HEK293 (cell line): ENCODE measurements at regions not wholly inside any gene's neighbourhood (a gene's known extent, or its start where the extent isn't known, plus 50 kb on each side); places are given as distances from the start of the nearest gene placed in this dataset.
"Not testable (repeated sequence)": the region's sequence is repeated elsewhere in the genome, so short reads cannot be mapped to it uniquely, and the experiment has no call there.

ENCODE experiments used
- CTCF ChIA-PET: fragments of 350-600 bp; formaldehyde crosslinking; extraction: SDS; loops from one replicate; lab custom pipeline; 2021; ENCODE audit warnings: antibody characterized with exemption; lab: Yijun Ruan, JAX
- POLR2A ChIA-PET: fragments of 300-600 bp; formaldehyde crosslinking; extraction: SDS; loops from one replicate; lab custom pipeline; 2020; ENCODE audit warnings: antibody characterized with exemption, inconsistent platforms; lab: Yijun Ruan, JAX
- H3K27ac ChIP-seq: fragments of 200-500 bp; sonication (Bioruptor generic); 2 replicates; pipeline ENCODE4 v1.5.1; 2014; ENCODE audit warnings: low read depth, low read length, control low read depth, inconsistent platforms; ENCODE audit errors: extremely low read depth
- H3K36me3 ChIP-seq, 2 experiments: fragments of 200-500 bp in 1 of 2; sonication (Bioruptor generic) in 1 of 2; 1 replicate in 1 of 2; 2 replicates in 1 of 2; pipeline ENCODE4 v1.5.1; 2014 to 2017; ENCODE audit warnings: inconsistent platforms in 2 of 2, low read length in 2 of 2; ENCODE audit not compliant: control insufficient read depth in 2 of 2, insufficient read depth in 1 of 2
- H3K4me1 ChIP-seq: fragments of 200-500 bp; sonication (Bioruptor generic); 2 replicates; pipeline ENCODE4 v1.5.1; 2014; ENCODE audit warnings: mild to moderate bottlenecking, low read length, inconsistent platforms; ENCODE audit not compliant: control insufficient read depth, insufficient read depth
- H3K4me3 ChIP-seq: 2 replicates; pipeline ENCODE4 v1.5.1; 2011; ENCODE audit warnings: low read depth, mild to moderate bottlenecking, control low read depth, low read length, moderate library complexity
- H3K9me3 ChIP-seq: fragments of 200-500 bp; sonication (Bioruptor generic); 2 replicates; pipeline ENCODE4 v1.5.1; 2014; ENCODE audit warnings: low read depth, low read length, inconsistent platforms; ENCODE audit not compliant: control insufficient read depth, insufficient read depth
- GLIS1 ChIP-seq: fragments of 450-650 bp; formaldehyde crosslinking; IDR thresholded peaks from 2 replicates; pipeline ENCODE4 v1.5.1; 2016; ENCODE audit warnings: missing biosample characterization, missing genetic modification characterization
- KLF9 ChIP-seq: fragments of 450-650 bp; formaldehyde crosslinking; IDR thresholded peaks from 2 replicates; pipeline ENCODE4 v1.5.1; 2016; ENCODE audit warnings: missing biosample characterization, missing genetic modification characterization, low read depth
- TRIM28 ChIP-seq: IDR thresholded peaks from 2 replicates; pipeline ENCODE4 v1.6.1; 2011; ENCODE audit warnings: low read length, control low read depth, borderline replicate concordance
- ZEB2 ChIP-seq: fragments of 450-650 bp; formaldehyde crosslinking; IDR thresholded peaks from 2 replicates; pipeline ENCODE4 v1.5.1; 2016; ENCODE audit warnings: missing biosample characterization, missing genetic modification characterization
- ZFP3 ChIP-seq: fragments of 450-650 bp; formaldehyde crosslinking; IDR thresholded peaks from 2 replicates; pipeline ENCODE4 v1.5.1; 2016; ENCODE audit warnings: low read depth, missing biosample characterization, missing genetic modification characterization
- ZNF121 ChIP-seq: fragments of 450-650 bp; formaldehyde crosslinking; IDR thresholded peaks from 2 replicates; pipeline ENCODE4 v1.5.1; 2016; ENCODE audit warnings: missing biosample characterization, missing genetic modification characterization
- ZNF132 ChIP-seq: fragments of 450-650 bp; formaldehyde crosslinking; IDR thresholded peaks from 2 replicates; pipeline ENCODE4 v1.5.1; 2017; ENCODE audit warnings: missing biosample characterization, missing genetic modification characterization, borderline replicate concordance
- ZNF140 ChIP-seq: fragments of 450-650 bp; formaldehyde crosslinking; IDR thresholded peaks from 2 replicates; pipeline ENCODE4 v1.5.1; 2016; ENCODE audit warnings: missing biosample characterization, missing genetic modification characterization
- ZNF221 ChIP-seq: fragments of 450-650 bp; formaldehyde crosslinking; IDR thresholded peaks from 2 replicates; pipeline ENCODE4 v1.5.1; 2017; ENCODE audit warnings: missing biosample characterization, missing genetic modification characterization, borderline replicate concordance
- ZNF350 ChIP-seq: fragments of 450-650 bp; formaldehyde crosslinking; IDR thresholded peaks from 2 replicates; pipeline ENCODE4 v1.5.0; 2017; ENCODE audit warnings: missing biosample characterization, mild to moderate bottlenecking, missing genetic modification characterization
- ZNF366 ChIP-seq: fragments of 450-650 bp; formaldehyde crosslinking; conservative IDR thresholded peaks from 2 replicates; pipeline ENCODE4 v1.5.1; 2016; ENCODE audit warnings: missing biosample characterization, missing genetic modification characterization
- ZNF426 ChIP-seq: fragments of 450-650 bp; formaldehyde crosslinking; IDR thresholded peaks from 2 replicates; pipeline ENCODE4 v1.5.1; 2017; ENCODE audit warnings: missing biosample characterization, missing genetic modification characterization, mild to moderate bottlenecking, inconsistent platforms, moderate library complexity
- ZNF48 ChIP-seq: fragments of 450-650 bp; formaldehyde crosslinking; IDR thresholded peaks from 2 replicates; pipeline ENCODE4 v1.5.1; 2016; ENCODE audit warnings: missing biosample characterization, missing genetic modification characterization
- ZNF548 ChIP-seq: fragments of 450-650 bp; formaldehyde crosslinking; IDR thresholded peaks from 2 replicates; pipeline ENCODE4 v1.5.1; 2016; ENCODE audit warnings: missing biosample characterization, missing genetic modification characterization
- ZNF555 ChIP-seq: fragments of 450-650 bp; formaldehyde crosslinking; conservative IDR thresholded peaks from 2 replicates; pipeline ENCODE4 v1.5.1; 2017; ENCODE audit warnings: missing biosample characterization, mild to moderate bottlenecking, missing genetic modification characterization, inconsistent platforms
- ZNF561 ChIP-seq: fragments of 450-650 bp; IDR thresholded peaks from 2 replicates; pipeline ENCODE4 v1.5.1; 2018; ENCODE audit warnings: missing biosample characterization, missing genetic modification characterization, borderline replicate concordance
- ZNF660 ChIP-seq: fragments of 450-650 bp; IDR thresholded peaks from 2 replicates; pipeline ENCODE4 v1.5.1; 2018; ENCODE audit warnings: missing biosample characterization, mild to moderate bottlenecking, missing genetic modification characterization
- ZNF768 ChIP-seq: fragments of 450-650 bp; formaldehyde crosslinking; IDR thresholded peaks from 2 replicates; pipeline ENCODE4 v1.5.1; 2018; ENCODE audit warnings: missing biosample characterization, mild to moderate bottlenecking, missing genetic modification characterization
- ZNF830 ChIP-seq: fragments of 450-650 bp; IDR thresholded peaks from 2 replicates; pipeline ENCODE4 v1.5.0; 2018; ENCODE audit warnings: missing biosample characterization, missing genetic modification characterization, low read depth, mild to moderate bottlenecking, moderate library complexity
- ZSCAN23 ChIP-seq: fragments of 450-650 bp; formaldehyde crosslinking; IDR thresholded peaks from 2 replicates; pipeline ENCODE4 v1.5.1; 2016; ENCODE audit warnings: missing biosample characterization, missing genetic modification characterization
- TF ChIP-seq, protein P1 (sequence below): fragments of 450-650 bp; IDR thresholded peaks from 2 replicates; pipeline ENCODE4 v1.5.1; 2018; ENCODE audit warnings: missing biosample characterization, missing genetic modification characterization
- TF ChIP-seq, protein P2 (sequence below): fragments of 450-650 bp; formaldehyde crosslinking; IDR thresholded peaks from 2 replicates; pipeline ENCODE4 v1.5.1; 2017; ENCODE audit warnings: missing biosample characterization, missing genetic modification characterization

DNA sequence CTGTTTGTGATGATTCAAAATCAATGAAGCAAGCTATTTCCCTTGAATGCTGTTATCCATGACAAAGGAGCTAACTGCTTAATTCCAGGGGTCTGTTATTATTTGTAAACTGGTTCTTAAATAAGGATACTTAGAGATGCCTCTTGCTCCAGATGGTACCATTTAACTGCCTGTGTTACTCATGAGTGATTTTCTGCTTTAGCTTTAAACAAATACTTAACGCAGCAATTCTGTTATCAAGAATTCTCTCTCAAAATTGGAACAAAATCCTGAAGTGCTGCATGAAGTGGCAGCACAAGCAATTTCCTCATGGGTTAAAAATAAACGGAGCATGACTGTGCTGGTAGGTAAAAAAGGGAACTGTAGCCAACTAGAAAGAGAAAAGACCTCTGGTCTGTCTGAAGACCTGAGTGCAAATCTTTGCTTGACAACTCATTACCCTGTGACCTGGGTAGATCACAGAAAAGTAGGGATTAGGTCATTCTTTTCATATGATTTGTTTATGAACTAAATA, 62.5 kb upstream of the GBE1 start (continued):
- no peak for TF ChIP-seq TRIM28
- TF ChIP-seq, all 188 proteins: peak for 0

DNA sequence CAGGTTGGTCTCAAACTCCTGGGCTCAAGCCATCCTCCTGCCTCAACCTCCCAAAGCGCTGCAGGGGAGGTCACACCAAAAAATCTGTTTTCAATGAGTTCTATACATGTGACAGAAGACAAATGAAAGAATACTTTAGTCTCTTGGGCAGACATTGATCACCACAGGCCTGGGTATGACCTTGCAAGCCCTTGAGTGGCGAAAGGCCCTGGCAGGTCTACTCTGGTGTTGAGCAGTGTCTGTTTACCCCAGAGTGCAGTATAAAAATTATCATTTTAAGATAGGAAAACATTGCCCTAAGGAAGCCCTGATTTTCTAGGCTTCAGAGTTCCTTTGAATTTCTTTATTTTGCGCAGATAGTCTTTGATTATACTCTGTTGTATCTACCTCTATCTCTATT, 61.6 kb upstream of the GBE1 start:
- POLR2A ChIA-PET: no interaction called here
- no peak overlapping the region for H3K27ac ChIP-seq
- no peak overlapping the region for H3K4me3 ChIP-seq
- H3K4me1 ChIP-seq: no peaks in the 10 kb centered on the region
- CTCF ChIA-PET: no interaction called here
- no peak for TF ChIP-seq ZNF121
- TF ChIP-seq ZNF426 (tag by site-specific recombination): no peak
- no peak for TF ChIP-seq ZNF350
- TF ChIP-seq, protein P1, sequence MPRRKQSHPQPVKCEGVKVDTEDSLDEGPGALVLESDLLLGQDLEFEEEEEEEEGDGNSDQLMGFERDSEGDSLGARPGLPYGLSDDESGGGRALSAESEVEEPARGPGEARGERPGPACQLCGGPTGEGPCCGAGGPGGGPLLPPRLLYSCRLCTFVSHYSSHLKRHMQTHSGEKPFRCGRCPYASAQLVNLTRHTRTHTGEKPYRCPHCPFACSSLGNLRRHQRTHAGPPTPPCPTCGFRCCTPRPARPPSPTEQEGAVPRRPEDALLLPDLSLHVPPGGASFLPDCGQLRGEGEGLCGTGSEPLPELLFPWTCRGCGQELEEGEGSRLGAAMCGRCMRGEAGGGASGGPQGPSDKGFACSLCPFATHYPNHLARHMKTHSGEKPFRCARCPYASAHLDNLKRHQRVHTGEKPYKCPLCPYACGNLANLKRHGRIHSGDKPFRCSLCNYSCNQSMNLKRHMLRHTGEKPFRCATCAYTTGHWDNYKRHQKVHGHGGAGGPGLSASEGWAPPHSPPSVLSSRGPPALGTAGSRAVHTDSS: no peak
- no peak for TF ChIP-seq ZNF561 (tag by site-specific recombination)
- no peak for TF ChIP-seq ZNF768
- TF ChIP-seq ZNF132 (tag by site-specific recombination): no peak
- TF ChIP-seq ZNF548 (tag by site-specific recombination): no peak
- TF ChIP-seq ZEB2 (tag by site-specific recombination): no peak
- no peak for TF ChIP-seq ZNF221 (tag by site-specific recombination)
- no peak for TF ChIP-seq ZNF555 (tag by site-specific recombination)
- TF ChIP-seq ZNF660 (tag by site-specific recombination): no peak
- H3K9me3 ChIP-seq: no peaks in the 10 kb centered on the region
- H3K36me3 ChIP-seq: no peaks in the 10 kb centered on the region

DNA sequence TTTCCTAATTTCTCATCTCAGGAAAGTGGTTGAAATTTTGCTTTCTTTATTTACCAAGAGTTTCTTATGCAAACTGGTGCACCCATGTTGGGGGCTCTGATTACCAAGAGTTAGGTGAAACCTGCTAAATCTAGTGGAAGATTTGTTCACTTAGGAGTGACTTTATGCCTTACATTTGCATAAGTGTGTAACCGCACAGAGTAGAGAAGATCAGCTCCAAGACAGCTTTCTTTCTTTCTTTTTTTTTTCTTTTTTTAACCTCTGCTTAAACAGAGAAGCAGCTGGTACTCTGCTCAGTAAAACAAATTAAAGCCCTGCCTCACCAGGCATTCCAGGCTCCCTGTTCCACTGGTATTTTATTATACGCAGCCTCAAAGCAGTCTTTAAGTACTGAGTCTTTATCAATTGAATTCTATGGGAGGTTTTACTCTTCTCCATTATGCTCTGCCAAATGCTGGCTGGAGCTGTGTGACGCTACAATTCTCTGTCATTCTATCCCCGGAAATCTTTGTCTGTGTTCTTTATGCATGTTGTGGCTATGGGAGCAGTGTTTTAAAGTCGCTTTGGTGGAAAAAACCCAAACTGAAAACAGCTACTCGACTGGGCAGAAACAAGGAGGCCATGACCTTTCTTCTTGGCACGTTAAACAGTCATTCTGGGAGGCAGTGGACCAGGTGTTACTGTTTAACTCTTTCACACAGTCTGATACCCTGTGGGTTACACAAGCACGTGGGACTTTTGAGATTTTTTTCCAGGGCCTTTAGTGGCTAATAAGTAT, 55.2 kb upstream of the GBE1 start:
- H3K4me1 ChIP-seq: no peaks in the 10 kb centered on the region
- H3K36me3 ChIP-seq: no peaks in the 10 kb centered on the region
- ChIA-PET CTCF (no interaction called here), POLR2A (no interaction called here)
- TF ChIP-seq GLIS1 (tag by site-specific recombination) (no peak), ZNF830 (no peak), ZSCAN23 (no peak), ZNF366 (tag by site-specific recombination) (no peak), ZNF140 (tag by site-specific recombination) (no peak), ZNF48 (tag by site-specific recombination) (no peak), KLF9 (tag by site-specific recombination) (no peak), ZFP3 (tag by site-specific recombination) (no peak)
- TF ChIP-seq, protein P2, sequence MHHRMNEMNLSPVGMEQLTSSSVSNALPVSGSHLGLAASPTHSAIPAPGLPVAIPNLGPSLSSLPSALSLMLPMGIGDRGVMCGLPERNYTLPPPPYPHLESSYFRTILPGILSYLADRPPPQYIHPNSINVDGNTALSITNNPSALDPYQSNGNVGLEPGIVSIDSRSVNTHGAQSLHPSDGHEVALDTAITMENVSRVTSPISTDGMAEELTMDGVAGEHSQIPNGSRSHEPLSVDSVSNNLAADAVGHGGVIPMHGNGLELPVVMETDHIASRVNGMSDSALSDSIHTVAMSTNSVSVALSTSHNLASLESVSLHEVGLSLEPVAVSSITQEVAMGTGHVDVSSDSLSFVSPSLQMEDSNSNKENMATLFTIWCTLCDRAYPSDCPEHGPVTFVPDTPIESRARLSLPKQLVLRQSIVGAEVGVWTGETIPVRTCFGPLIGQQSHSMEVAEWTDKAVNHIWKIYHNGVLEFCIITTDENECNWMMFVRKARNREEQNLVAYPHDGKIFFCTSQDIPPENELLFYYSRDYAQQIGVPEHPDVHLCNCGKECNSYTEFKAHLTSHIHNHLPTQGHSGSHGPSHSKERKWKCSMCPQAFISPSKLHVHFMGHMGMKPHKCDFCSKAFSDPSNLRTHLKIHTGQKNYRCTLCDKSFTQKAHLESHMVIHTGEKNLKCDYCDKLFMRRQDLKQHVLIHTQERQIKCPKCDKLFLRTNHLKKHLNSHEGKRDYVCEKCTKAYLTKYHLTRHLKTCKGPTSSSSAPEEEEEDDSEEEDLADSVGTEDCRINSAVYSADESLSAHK (tag by site-specific recombination): no peak
- no peaks in the 10 kb centered on the region for H3K9me3 ChIP-seq
- H3K27ac ChIP-seq: no peak overlapping the region
- H3K4me3 ChIP-seq: no peak overlapping the region

DNA sequence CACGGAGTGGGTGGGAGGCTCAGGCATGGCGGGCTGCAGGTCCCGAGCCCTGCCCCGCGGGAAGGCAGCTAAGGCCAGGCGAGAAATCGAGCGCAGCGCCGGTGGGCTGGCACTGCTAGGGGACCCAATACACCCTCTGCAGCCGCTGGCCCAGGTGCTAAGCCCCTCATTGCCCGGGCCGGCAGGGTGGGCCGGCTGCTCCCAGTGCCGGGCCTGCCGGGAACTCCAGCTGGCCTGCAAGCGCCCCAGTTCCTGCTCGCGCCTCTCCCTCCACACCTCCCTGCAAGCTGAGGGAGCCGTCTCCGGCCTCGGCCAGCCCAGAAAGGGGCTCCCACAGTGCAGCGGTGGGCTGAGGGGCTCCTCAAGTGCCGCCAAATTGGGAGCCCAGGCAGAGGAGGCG, 50.7 kb upstream of the GBE1 start:
- CTCF ChIA-PET, H3K9me3 ChIP-seq, POLR2A ChIA-PET, H3K4me3 ChIP-seq, H3K27ac ChIP-seq, H3K4me1 ChIP-seq, H3K36me3 ChIP-seq: not testable (repeated sequence)
